ENCODE measurements at regions not wholly inside any gene's neighbourhood (a gene's known extent, or its start where the extent isn't known, plus 50 kb on each side); places are given as distances from the start of the nearest gene placed in this dataset.

DNA sequence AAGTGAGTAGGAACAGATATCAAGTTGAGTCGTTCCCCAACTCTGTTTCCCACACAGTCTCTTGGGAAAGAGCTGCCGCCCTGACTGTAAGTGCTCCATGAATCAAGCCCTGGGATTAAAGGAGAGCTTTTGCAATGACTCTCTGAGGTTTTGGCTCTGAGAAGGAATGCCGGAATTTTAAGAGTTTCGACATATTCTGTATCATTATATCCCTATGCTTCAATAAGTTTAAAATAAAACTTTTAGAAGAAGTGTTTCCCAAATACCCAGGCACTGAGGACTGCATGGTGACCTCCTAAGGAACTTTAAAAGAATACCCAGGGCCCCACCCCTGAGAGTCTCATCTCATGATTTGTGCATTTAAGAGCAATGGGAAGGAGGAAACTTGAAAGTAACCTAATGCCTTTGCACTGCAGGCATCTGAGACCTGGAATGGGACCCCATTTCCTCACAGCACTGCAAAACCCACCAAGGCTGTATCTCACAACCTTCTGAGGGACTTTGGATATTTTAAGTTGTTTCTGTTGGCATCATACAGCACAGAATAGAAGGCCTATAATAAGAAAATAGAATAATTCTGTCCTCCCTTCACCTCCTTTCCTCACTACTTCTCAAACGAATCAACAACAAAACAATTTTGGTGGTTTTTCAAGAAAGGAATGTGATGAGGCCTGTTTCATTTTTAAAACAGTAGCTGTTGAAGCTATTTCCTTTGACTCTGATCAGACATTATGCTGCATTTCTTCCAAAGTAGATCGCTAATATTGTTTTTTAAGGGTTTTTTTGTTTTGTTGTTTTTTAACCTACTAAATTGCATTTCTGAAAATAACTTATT lies 121.2 kb downstream of the GASK1B start:
- WGBS, 3 donors = 31 to 44% (median 35%) methylated on average over 6 of the region's 6 CpGs
- Histone ChIP-seq H3K27ac (no peak overlapping the region), H3K4me3 (no peak overlapping the region), H3K36me3 (ENCODE audit: insufficient read depth in 1 of 2, low read depth in 1 of 2) (no peaks in the 10 kb centered on the region), H3K27me3 (ENCODE audit: insufficient read depth in 3 of 3, low read length in 2 of 3) (no peaks in the 10 kb centered on the region), H3K4me1 (no peaks in the 10 kb centered on the region), H3K9me3 (no peaks in the 10 kb centered on the region)
- TF ChIP-seq, protein P1, sequence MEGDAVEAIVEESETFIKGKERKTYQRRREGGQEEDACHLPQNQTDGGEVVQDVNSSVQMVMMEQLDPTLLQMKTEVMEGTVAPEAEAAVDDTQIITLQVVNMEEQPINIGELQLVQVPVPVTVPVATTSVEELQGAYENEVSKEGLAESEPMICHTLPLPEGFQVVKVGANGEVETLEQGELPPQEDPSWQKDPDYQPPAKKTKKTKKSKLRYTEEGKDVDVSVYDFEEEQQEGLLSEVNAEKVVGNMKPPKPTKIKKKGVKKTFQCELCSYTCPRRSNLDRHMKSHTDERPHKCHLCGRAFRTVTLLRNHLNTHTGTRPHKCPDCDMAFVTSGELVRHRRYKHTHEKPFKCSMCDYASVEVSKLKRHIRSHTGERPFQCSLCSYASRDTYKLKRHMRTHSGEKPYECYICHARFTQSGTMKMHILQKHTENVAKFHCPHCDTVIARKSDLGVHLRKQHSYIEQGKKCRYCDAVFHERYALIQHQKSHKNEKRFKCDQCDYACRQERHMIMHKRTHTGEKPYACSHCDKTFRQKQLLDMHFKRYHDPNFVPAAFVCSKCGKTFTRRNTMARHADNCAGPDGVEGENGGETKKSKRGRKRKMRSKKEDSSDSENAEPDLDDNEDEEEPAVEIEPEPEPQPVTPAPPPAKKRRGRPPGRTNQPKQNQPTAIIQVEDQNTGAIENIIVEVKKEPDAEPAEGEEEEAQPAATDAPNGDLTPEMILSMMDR (IDR thresholded peaks at IDR 0.05) = no peak
- DNase-seq = peak; percentile 31 to 56
- ATAC-seq = peak in 2 of 4 donors; percentile 48 to 59
- intact Hi-C loops (cut with DNase I) = no loop called here

DNA sequence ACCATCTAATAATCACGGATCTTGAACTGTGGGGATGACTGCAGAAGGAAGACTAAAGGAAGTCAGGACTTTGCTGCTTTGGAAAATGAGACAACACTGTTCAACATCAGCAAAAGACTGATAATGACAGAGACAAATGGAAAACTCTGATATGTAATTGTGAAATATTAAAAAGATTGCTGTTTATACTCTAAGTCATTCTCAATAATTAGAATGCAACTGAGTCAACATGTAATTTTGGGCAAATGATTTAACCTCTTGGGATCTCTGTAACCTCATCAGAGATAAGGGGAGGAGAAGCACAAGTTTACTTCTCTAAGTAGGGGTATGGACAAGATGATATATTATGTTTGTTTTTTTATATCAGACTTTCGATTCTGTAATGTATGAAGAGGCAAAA lies 121.9 kb downstream of the GASK1B start:
- TF ChIP-seq, protein P1 (IDR thresholded peaks at IDR 0.05) = no peak
- 72 to 77% (median 74%) methylated on average over 2 of the region's 2 CpGs for WGBS, 3 donors
- H3K27ac ChIP-seq = no peak overlapping the region
- intact Hi-C loops (cut with DNase I) = no loop called here
- DNase-seq (no peak), ATAC-seq (no peak)
- no peaks in the 10 kb centered on the region for H3K36me3 ChIP-seq (ENCODE audit: insufficient read depth in 1 of 2, low read depth in 1 of 2)
- H3K4me1 ChIP-seq = no peaks in the 10 kb centered on the region
- no peaks in the 10 kb centered on the region for H3K9me3 ChIP-seq
- no peaks in the 10 kb centered on the region for H3K27me3 ChIP-seq (ENCODE audit: insufficient read depth in 3 of 3, low read length in 2 of 3)
- no peak overlapping the region for H3K4me3 ChIP-seq

DNA sequence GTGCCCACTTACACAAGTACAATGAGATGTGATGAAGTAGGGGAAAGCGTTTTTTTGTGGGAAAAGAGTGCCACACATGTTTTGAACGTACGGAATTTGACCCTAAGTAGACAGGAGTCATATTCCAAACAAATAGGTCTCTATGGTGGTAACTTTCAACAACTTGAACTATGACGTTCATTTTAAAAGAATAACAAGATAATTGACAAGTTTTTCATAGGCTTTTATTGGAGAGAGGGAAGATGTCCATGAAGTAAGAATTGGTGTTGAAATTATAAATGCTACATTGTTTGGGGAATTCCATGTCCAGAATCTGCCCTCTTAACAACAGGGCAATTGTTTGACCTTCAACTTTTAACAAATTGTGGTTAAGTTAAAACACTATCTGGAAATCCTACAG lies 126.5 kb downstream of the GASK1B start:
- Histone ChIP-seq H3K4me3 (no peak overlapping the region), H3K4me1 (no peaks in the 10 kb centered on the region), H3K27me3 (ENCODE audit: insufficient read depth in 3 of 3, low read length in 2 of 3) (no peaks in the 10 kb centered on the region), H3K36me3 (ENCODE audit: insufficient read depth in 1 of 2, low read depth in 1 of 2) (no peaks in the 10 kb centered on the region), H3K9me3 (no peaks in the 10 kb centered on the region), H3K27ac (no peak overlapping the region)
- intact Hi-C loops (cut with DNase I) = no loop called here
- TF ChIP-seq, protein P1 (IDR thresholded peaks at IDR 0.05) = no peak
- 34 to 49% (median 46%) methylated on average over 4 of the region's 4 CpGs for WGBS, 3 donors
- DNase-seq = no peak
- no peak for ATAC-seq

DNA sequence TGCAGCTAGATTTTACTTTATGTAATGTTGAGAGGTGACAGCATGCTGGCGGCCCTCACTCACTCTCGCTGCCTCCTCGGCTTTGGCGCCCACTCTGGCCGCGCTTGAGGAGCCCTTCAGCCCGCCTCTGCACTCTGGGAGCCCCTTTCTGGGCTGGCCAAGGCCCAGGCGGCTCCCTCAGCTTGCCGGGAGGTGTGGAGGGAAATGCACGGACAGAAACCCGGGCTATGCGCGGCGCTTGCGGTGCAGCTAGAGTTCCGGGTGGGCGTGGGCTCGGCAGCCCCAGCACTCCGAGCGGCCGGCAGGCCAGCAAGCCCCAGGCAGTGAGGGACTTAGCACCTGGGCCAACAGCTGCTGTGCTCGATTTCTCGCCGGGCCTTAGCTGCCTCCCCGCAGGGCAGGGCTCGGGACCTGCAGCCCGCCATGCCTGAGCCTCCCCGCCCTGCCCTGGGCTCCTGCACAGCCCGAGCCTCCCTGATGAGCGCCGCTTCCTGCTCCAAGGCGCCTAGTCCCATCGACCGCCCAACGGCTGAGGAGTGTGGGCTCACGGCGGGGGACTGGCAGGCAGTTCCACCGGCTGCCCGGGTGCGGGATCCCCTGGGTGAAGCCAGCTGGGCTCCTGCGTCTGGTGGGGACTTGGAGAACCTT lies 128.7 kb downstream of the GASK1B start:
- H3K9me3 ChIP-seq = no peaks in the 10 kb centered on the region
- H3K27me3 ChIP-seq (ENCODE audit: insufficient read depth in 3 of 3, low read length in 2 of 3) = no peaks in the 10 kb centered on the region
- no peaks in the 10 kb centered on the region for H3K36me3 ChIP-seq (ENCODE audit: insufficient read depth in 1 of 2, low read depth in 1 of 2)
- H3K27ac ChIP-seq = no peak overlapping the region
- no peak overlapping the region for H3K4me3 ChIP-seq
- intact Hi-C loops (cut with DNase I) = no loop called here
- no peaks in the 10 kb centered on the region for H3K4me1 ChIP-seq
- TF ChIP-seq, protein P1 (IDR thresholded peaks at IDR 0.05) = no peak
- no peak for ATAC-seq
- WGBS, 3 donors = 95 to 97% (median 97%) methylated on average over 39 to 41 of the region's 41 CpGs
- peak in 1 of 2 donors; percentile 42 for DNase-seq

Measured in psoas muscle (tissue), 7 donors.